NT2/D1 (cell line): ENCODE measurements at regions not wholly inside any gene's neighbourhood (a gene's known extent, or its start where the extent isn't known, plus 50 kb on each side); places are given as distances from the start of the nearest gene placed in this dataset.

Source experiments
- SUZ12 ChIP-seq: IDR thresholded peaks from 2 replicates; pipeline ENCODE4 v1.6.1; 2011; ENCODE audit not compliant: insufficient read length, insufficient read depth; ENCODE audit errors: extremely low read depth
- YY1 ChIP-seq: IDR thresholded peaks from 2 replicates; pipeline ENCODE4 v1.6.1; 2011; ENCODE audit not compliant: insufficient read length, insufficient read depth

DNA sequence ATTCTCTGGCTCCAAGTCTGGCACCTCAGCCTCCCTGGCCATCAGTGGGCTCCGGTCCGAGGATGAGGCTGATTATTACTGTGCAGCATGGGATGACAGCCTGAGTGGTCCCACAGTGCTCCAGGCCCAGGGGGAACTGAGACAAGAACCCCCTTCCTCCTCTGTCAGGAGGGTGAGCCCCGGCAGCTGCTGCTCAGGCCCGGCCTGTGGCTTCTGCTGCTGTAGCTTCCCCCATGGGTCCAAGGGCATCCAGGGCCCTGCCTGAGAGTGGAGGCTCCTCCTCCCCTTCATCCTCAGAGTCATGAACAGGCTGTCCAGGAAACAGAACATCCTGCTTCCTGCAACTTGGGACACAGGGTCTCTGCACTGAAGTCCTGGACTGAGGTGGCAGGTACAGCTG lies 113.6 kb downstream of the VPREB1 start:
- no peak for TF ChIP-seq SUZ12
- TF ChIP-seq YY1, result no peak
